ENCODE measurements at regions not wholly inside any gene's neighbourhood (a gene's known extent, or its start where the extent isn't known, plus 50 kb on each side); places are given as distances from the start of the nearest gene placed in this dataset.

DNA sequence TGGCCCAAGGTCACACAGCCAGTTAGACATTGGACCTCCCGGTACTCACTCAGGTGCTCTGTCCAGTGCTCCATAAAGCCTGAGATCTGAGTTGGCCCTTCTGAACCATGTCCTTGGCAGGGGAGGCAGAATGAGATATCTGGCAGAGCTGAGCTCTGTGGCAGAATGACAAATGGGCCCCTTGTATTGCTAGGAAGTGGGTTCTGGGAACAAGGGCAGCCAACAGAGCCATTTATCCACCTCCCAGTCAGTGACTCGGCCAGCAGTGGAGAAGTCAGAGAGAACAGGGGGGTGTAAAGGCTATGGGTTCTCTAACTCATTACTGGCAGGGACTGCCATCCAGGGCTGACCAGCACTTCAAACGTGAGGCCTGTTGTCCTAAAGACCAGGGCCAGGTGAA, 117.1 kb upstream of the NLRP1 start:
- TF ChIP-seq TAF1 (IDR thresholded peaks at IDR 0.05; ENCODE audit: borderline replicate concordance, insufficient read depth, low read length): no peak
- TF ChIP-seq, protein P1, sequence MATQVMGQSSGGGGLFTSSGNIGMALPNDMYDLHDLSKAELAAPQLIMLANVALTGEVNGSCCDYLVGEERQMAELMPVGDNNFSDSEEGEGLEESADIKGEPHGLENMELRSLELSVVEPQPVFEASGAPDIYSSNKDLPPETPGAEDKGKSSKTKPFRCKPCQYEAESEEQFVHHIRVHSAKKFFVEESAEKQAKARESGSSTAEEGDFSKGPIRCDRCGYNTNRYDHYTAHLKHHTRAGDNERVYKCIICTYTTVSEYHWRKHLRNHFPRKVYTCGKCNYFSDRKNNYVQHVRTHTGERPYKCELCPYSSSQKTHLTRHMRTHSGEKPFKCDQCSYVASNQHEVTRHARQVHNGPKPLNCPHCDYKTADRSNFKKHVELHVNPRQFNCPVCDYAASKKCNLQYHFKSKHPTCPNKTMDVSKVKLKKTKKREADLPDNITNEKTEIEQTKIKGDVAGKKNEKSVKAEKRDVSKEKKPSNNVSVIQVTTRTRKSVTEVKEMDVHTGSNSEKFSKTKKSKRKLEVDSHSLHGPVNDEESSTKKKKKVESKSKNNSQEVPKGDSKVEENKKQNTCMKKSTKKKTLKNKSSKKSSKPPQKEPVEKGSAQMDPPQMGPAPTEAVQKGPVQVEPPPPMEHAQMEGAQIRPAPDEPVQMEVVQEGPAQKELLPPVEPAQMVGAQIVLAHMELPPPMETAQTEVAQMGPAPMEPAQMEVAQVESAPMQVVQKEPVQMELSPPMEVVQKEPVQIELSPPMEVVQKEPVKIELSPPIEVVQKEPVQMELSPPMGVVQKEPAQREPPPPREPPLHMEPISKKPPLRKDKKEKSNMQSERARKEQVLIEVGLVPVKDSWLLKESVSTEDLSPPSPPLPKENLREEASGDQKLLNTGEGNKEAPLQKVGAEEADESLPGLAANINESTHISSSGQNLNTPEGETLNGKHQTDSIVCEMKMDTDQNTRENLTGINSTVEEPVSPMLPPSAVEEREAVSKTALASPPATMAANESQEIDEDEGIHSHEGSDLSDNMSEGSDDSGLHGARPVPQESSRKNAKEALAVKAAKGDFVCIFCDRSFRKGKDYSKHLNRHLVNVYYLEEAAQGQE (IDR thresholded peaks at IDR 0.05; ENCODE audit: insufficient read depth in 1 of 2, low read depth in 2 of 2, low read length in 2 of 2): no peak
- TF ChIP-seq SIN3A (IDR thresholded peaks at IDR 0.05; ENCODE audit: borderline replicate concordance, insufficient read depth, low read length): no peak
- TF ChIP-seq FOXP2 (optimal IDR thresholded peaks at IDR 0.05; ENCODE audit: borderline replicate concordance, extremely low read depth, extremely low read length, insufficient read depth): no peak
- TF ChIP-seq POLR2AphosphoS5 (IDR thresholded peaks at IDR 0.05; ENCODE audit: low read depth, low read length): no peak

GRCh38 chr17:5702951-5703510, 118.7 kb upstream of the NLRP1 start:
- no peak for TF ChIP-seq SIN3A (IDR thresholded peaks at IDR 0.05; ENCODE audit: borderline replicate concordance, insufficient read depth, low read length)
- TF ChIP-seq POLR2AphosphoS5 (IDR thresholded peaks at IDR 0.05; ENCODE audit: low read depth, low read length): no peak
- TF ChIP-seq TAF1 (IDR thresholded peaks at IDR 0.05; ENCODE audit: borderline replicate concordance, insufficient read depth, low read length): no peak
- TF ChIP-seq FOXP2 (optimal IDR thresholded peaks at IDR 0.05; ENCODE audit: borderline replicate concordance, extremely low read depth, extremely low read length, insufficient read depth): no peak
- TF ChIP-seq, protein P1 (IDR thresholded peaks at IDR 0.05; ENCODE audit: insufficient read depth in 1 of 2, low read depth in 2 of 2, low read length in 2 of 2): no peak

DNA sequence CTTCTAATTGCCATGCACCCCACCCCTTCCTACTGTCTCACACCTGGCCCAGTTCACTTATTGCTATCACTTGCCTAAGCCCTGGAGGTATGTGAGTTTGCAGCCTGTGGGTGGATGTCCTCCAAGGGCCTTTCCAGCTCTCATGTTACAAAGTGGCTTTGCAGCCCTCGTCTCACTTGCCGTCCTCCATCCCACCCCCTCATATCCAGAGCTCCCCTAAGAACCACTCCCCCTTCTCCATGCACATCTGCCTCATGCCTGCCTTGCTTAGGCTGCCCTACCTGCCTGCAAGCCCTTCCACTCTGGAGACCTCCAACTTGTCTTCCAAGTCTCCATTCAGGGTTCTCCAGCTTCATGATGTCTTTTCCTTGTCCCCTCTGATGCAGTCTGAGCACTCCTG, 119.4 kb upstream of the NLRP1 start:
- TF ChIP-seq FOXP2 (optimal IDR thresholded peaks at IDR 0.05; ENCODE audit: borderline replicate concordance, extremely low read depth, extremely low read length, insufficient read depth): no peak

- TF ChIP-seq TAF1 (IDR thresholded peaks at IDR 0.05; ENCODE audit: borderline replicate concordance, insufficient read depth, low read length) (no peak), POLR2AphosphoS5 (IDR thresholded peaks at IDR 0.05; ENCODE audit: low read depth, low read length) (no peak), SIN3A (IDR thresholded peaks at IDR 0.05; ENCODE audit: borderline replicate concordance, insufficient read depth, low read length) (no peak), FOXP2 (optimal IDR thresholded peaks at IDR 0.05; ENCODE audit: borderline replicate concordance, extremely low read depth, extremely low read length, insufficient read depth) (no peak)
- TF ChIP-seq, protein P1 (IDR thresholded peaks at IDR 0.05; ENCODE audit: insufficient read depth in 1 of 2, low read depth in 2 of 2, low read length in 2 of 2): no peak
Measured at GRCh38 chr17:5705081-5705875, 121.0 kb upstream of the NLRP1 start.

DNA sequence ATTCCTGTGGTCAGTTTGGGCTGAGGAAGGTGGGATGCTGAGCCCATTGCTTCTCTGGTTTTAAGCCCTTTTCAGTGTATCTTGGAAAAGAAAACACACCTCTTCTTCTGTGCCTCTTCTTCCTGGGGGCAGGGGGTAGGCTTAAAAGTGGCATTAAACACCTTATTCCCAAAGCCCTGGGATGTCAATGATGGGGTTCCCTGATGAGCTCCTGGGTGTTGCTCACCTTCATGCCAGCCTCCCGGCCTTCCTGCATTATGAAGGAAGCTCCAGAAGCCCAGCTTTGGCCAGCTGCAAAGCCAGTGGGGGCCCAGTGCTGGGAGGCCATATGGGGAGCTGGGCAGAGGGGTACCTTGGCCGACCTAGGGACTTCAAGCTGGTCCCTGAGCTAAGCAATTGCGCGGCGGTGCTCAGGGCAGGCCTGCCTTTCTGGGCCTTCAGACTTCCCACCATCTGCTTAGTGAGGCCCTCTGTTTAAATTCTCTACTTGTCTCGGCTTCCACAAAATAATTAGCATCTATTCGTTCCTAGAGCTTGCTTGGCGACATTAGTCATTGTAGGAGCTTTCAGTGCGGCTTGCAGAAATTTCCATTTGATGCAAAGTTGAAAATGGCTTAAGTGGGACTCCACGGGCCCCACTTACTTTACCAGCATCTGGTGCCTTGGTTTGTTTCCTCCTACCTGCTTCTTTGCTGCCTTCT, 121.7 kb upstream of the NLRP1 start:
- no peak for TF ChIP-seq TAF1 (IDR thresholded peaks at IDR 0.05; ENCODE audit: borderline replicate concordance, insufficient read depth, low read length)
